ENCODE measurements at regions not wholly inside any gene's neighbourhood (a gene's known extent, or its start where the extent isn't known, plus 50 kb on each side); places are given as distances from the start of the nearest gene placed in this dataset.

DNA sequence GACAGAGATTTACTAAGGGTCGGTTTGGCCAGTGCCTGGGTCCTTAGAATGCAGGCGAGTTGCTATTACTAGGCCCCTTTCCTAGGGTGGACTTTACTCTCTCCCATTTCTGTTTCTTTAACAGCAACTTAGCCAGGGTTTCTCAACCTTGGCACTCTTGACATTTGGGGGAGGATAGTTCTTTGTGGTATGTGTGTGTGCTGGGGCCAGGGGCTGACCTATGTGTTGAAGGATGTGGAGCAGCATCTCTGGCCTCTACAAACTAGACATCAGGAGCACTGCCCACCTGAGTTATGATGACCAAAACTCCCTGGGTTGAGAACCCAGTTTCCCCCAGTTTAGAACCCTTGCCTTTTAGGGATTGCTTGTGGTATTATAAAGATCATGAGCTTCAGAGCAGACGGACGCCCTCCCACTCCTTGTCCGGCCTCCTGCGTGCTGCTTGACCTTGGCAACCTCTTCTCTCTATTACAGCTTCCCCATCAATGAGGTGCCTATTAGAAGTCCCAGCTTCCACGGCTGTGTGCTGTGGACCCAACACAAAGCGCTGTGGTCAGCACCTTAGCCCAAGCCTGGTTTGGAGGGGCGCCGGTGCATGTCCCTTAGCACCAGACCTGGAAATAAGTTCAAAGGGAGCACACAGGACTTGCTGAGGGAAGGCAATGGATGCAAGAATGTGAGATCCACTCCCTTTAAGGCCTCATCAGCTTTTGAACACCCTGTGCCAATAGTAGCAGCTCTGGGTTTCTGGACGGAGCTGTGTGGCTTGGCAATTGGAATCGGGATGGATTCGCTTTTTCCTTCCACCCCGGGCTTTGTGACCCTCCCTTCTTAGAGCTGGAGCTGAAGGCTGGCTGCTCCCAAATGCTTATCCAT lies 239.2 kb upstream of the MAF start:
- TF ChIP-seq, protein P1, sequence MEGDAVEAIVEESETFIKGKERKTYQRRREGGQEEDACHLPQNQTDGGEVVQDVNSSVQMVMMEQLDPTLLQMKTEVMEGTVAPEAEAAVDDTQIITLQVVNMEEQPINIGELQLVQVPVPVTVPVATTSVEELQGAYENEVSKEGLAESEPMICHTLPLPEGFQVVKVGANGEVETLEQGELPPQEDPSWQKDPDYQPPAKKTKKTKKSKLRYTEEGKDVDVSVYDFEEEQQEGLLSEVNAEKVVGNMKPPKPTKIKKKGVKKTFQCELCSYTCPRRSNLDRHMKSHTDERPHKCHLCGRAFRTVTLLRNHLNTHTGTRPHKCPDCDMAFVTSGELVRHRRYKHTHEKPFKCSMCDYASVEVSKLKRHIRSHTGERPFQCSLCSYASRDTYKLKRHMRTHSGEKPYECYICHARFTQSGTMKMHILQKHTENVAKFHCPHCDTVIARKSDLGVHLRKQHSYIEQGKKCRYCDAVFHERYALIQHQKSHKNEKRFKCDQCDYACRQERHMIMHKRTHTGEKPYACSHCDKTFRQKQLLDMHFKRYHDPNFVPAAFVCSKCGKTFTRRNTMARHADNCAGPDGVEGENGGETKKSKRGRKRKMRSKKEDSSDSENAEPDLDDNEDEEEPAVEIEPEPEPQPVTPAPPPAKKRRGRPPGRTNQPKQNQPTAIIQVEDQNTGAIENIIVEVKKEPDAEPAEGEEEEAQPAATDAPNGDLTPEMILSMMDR (IDR thresholded peaks at IDR 0.05), result no peak
- TF ChIP-seq POLR2AphosphoS5 (IDR thresholded peaks at IDR 0.05), result no peak
- TF ChIP-seq EP300 (IDR thresholded peaks at IDR 0.05), result no peak
- no peak for TF ChIP-seq POLR2A (IDR thresholded peaks at IDR 0.05)
